ENCODE measurements at regions not wholly inside any gene's neighbourhood (a gene's known extent, or its start where the extent isn't known, plus 50 kb on each side); places are given as distances from the start of the nearest gene placed in this dataset.

- Mint-ChIP-seq H3K27me3 (no peaks in the 10 kb centered on the region), H3K27ac (no peak overlapping the region), H3K9me3 (peaks cover 0 to 4% (median 0%) of the 10 kb centered on the region in 8 donors), H3K4me3 (no peak overlapping the region), H3K36me3 (no peaks in the 10 kb centered on the region), H3K4me1 (peaks cover 0 to 8% (median 4%) of the 10 kb centered on the region in 4 donors)
- ChIA-PET POLR2A (ENCODE audit: partially characterized antibody) (no interaction called here), CTCF (ENCODE audit: partially characterized antibody) (interaction anchor here (0.8 kb wide), 1 partner anchor 10 kb away, joined by 3 read pairs; no protein-coding TSS in a partner anchor)
- Histone ChIP-seq H3K4me1 (ENCODE audit: insufficient read depth, low read length) (no peaks in the 10 kb centered on the region), H3K36me3 (ENCODE audit: insufficient read depth, low read length) (no peaks in the 10 kb centered on the region), H3K9me3 (ENCODE audit: control insufficient read depth in 1 of 2, low read length in 2 of 2) (no peaks in the 10 kb centered on the region), H3K27ac (ENCODE audit: low read depth, low read length) (no peak overlapping the region), H3K27me3 (ENCODE audit: insufficient read depth, low read length) (no peaks in the 10 kb centered on the region), H3K4me3 (ENCODE audit: low read length in 2 of 2) (no peak overlapping the region)
- intact Hi-C loops (cut with micrococcal nuclease) = no loop called here
- no peak for DNase-seq
Observed at GRCh38 chr2:85959185-85959584, 70.4 kb upstream of the ST3GAL5 start.

GRCh38 chr2:85958731-85959130 is 69.9 kb upstream of the ST3GAL5 start:
- ChIA-PET CTCF (ENCODE audit: partially characterized antibody) (no interaction called here), POLR2A (ENCODE audit: partially characterized antibody) (no interaction called here)
- Histone ChIP-seq H3K9me3 (ENCODE audit: control insufficient read depth in 1 of 2, low read length in 2 of 2) (no peaks in the 10 kb centered on the region), H3K4me1 (ENCODE audit: insufficient read depth, low read length) (no peaks in the 10 kb centered on the region), H3K4me3 (ENCODE audit: low read length in 2 of 2) (no peak overlapping the region), H3K27ac (ENCODE audit: low read depth, low read length) (no peak overlapping the region), H3K27me3 (ENCODE audit: insufficient read depth, low read length) (no peaks in the 10 kb centered on the region), H3K36me3 (ENCODE audit: insufficient read depth, low read length) (no peaks in the 10 kb centered on the region)
- H3K9me3 Mint-ChIP-seq = peaks cover 0 to 4% (median 0%) of the 10 kb centered on the region in 8 donors
- intact Hi-C loops (cut with micrococcal nuclease) = no loop called here
- H3K36me3 Mint-ChIP-seq = no peaks in the 10 kb centered on the region
- DNase-seq = no peak
- no peaks in the 10 kb centered on the region for H3K27me3 Mint-ChIP-seq
- no peak overlapping the region for H3K4me3 Mint-ChIP-seq
- H3K4me1 Mint-ChIP-seq = peaks cover 0 to 3% (median 2%) of the 10 kb centered on the region in 4 donors
- H3K27ac Mint-ChIP-seq = no peak overlapping the region

- Mint-ChIP-seq H3K27me3 (no peaks in the 10 kb centered on the region), H3K4me3 (no peak overlapping the region), H3K27ac (peak overlapping the region in 1 of 7 donors; percentile 23), H3K4me1 (peaks cover 0 to 4% (median 0%) of the 10 kb centered on the region in 4 donors), H3K9me3 (peaks cover 0 to 3% (median 0%) of the 10 kb centered on the region in 8 donors), H3K36me3 (no peaks in the 10 kb centered on the region)
- Histone ChIP-seq H3K4me1 (ENCODE audit: insufficient read depth, low read length) (no peaks in the 10 kb centered on the region), H3K27ac (ENCODE audit: low read depth, low read length) (no peak overlapping the region), H3K9me3 (ENCODE audit: control insufficient read depth in 1 of 2, low read length in 2 of 2) (no peaks in the 10 kb centered on the region), H3K36me3 (ENCODE audit: insufficient read depth, low read length) (no peaks in the 10 kb centered on the region), H3K27me3 (ENCODE audit: insufficient read depth, low read length) (no peaks in the 10 kb centered on the region), H3K4me3 (ENCODE audit: low read length in 2 of 2) (no peak overlapping the region)
- ChIA-PET CTCF (ENCODE audit: partially characterized antibody) (no interaction called here), POLR2A (ENCODE audit: partially characterized antibody) (no interaction called here)
- no peak for DNase-seq
- intact Hi-C loops (cut with micrococcal nuclease) = no loop called here
Observed at GRCh38 chr2:85957256-85957655, 68.5 kb upstream of the ST3GAL5 start.

- H3K27me3 ChIP-seq (ENCODE audit: insufficient read depth, low read length) = no peaks in the 10 kb centered on the region
- POLR2A ChIA-PET (ENCODE audit: partially characterized antibody) = no interaction called here
Observed at GRCh38 chr2:85956646-85957039, 67.9 kb upstream of the ST3GAL5 start.

GRCh38 chr2:85954590-85955458 is 66.0 kb upstream of the ST3GAL5 start:
- intact Hi-C loops (cut with micrococcal nuclease) = no loop called here
- Histone ChIP-seq H3K4me1 (ENCODE audit: insufficient read depth, low read length) (no peaks in the 10 kb centered on the region), H3K36me3 (ENCODE audit: insufficient read depth, low read length) (no peaks in the 10 kb centered on the region), H3K27me3 (ENCODE audit: insufficient read depth, low read length) (no peaks in the 10 kb centered on the region), H3K9me3 (ENCODE audit: control insufficient read depth in 1 of 2, low read length in 2 of 2) (no peaks in the 10 kb centered on the region), H3K27ac (ENCODE audit: low read depth, low read length) (no peak overlapping the region), H3K4me3 (ENCODE audit: low read length in 2 of 2) (no peak overlapping the region)
- no peaks in the 10 kb centered on the region for H3K36me3 Mint-ChIP-seq
- no peak for DNase-seq
- CTCF ChIA-PET (ENCODE audit: partially characterized antibody) = no interaction called here
- peak overlapping the region in 2 of 7 donors; percentile 70 to 72 for H3K27ac Mint-ChIP-seq
- POLR2A ChIA-PET (ENCODE audit: partially characterized antibody) = no interaction called here
- no peak overlapping the region for H3K4me3 Mint-ChIP-seq
- H3K9me3 Mint-ChIP-seq = no peaks in the 10 kb centered on the region
- H3K27me3 Mint-ChIP-seq = no peaks in the 10 kb centered on the region
- H3K4me1 Mint-ChIP-seq = peaks cover 0 to 4% (median 0%) of the 10 kb centered on the region in 4 donors

More at GRCh38 chr2:85956646-85957039, 67.9 kb upstream of the ST3GAL5 start:
- H3K4me3 Mint-ChIP-seq = no peak overlapping the region
- H3K9me3 Mint-ChIP-seq = no peaks in the 10 kb centered on the region
- no peaks in the 10 kb centered on the region for H3K36me3 Mint-ChIP-seq
- CTCF ChIA-PET (ENCODE audit: partially characterized antibody) = no interaction called here
- H3K27ac Mint-ChIP-seq = no peak overlapping the region
- no peaks in the 10 kb centered on the region for H3K9me3 ChIP-seq (ENCODE audit: control insufficient read depth in 1 of 2, low read length in 2 of 2)
- intact Hi-C loops (cut with micrococcal nuclease) = no loop called here
- H3K27me3 Mint-ChIP-seq = no peaks in the 10 kb centered on the region
- no peak overlapping the region for H3K4me3 ChIP-seq (ENCODE audit: low read length in 2 of 2)
- peaks cover 0 to 4% (median 0%) of the 10 kb centered on the region in 4 donors for H3K4me1 Mint-ChIP-seq
- no peak for DNase-seq
- no peaks in the 10 kb centered on the region for H3K36me3 ChIP-seq (ENCODE audit: insufficient read depth, low read length)
- no peak overlapping the region for H3K27ac ChIP-seq (ENCODE audit: low read depth, low read length)
- H3K4me1 ChIP-seq (ENCODE audit: insufficient read depth, low read length) = no peaks in the 10 kb centered on the region

- CTCF ChIA-PET (ENCODE audit: partially characterized antibody) = no interaction called here
Observed at GRCh38 chr2:85954192-85954589, 65.4 kb upstream of the ST3GAL5 start.

GRCh38 chr2:85953476-85953875 is 64.7 kb upstream of the ST3GAL5 start:
- no peak overlapping the region for H3K4me3 ChIP-seq (ENCODE audit: low read length in 2 of 2)
- no peaks in the 10 kb centered on the region for H3K9me3 ChIP-seq (ENCODE audit: control insufficient read depth in 1 of 2, low read length in 2 of 2)
- H3K27me3 Mint-ChIP-seq = no peaks in the 10 kb centered on the region
- no peak overlapping the region for H3K27ac Mint-ChIP-seq
- intact Hi-C loops (cut with micrococcal nuclease) = no loop called here
- ChIA-PET POLR2A (ENCODE audit: partially characterized antibody) (no interaction called here), CTCF (ENCODE audit: partially characterized antibody) (interaction anchor here (1.2 kb wide), 1 partner anchor 126 kb away, joined by 4 read pairs; no protein-coding TSS in a partner anchor)
- H3K4me1 Mint-ChIP-seq = peaks cover 0 to 4% (median 0%) of the 10 kb centered on the region in 4 donors
- no peaks in the 10 kb centered on the region for H3K36me3 ChIP-seq (ENCODE audit: insufficient read depth, low read length)
- DNase-seq = no peak
- no peaks in the 10 kb centered on the region for H3K27me3 ChIP-seq (ENCODE audit: insufficient read depth, low read length)
- H3K27ac ChIP-seq (ENCODE audit: low read depth, low read length) = no peak overlapping the region
- peaks cover 0 to 2% (median 0%) of the 10 kb centered on the region in 8 donors for H3K9me3 Mint-ChIP-seq
- peaks cover 0 to 2% of the 10 kb centered on the region in 2 donors for H3K36me3 Mint-ChIP-seq
- H3K4me1 ChIP-seq (ENCODE audit: insufficient read depth, low read length) = no peaks in the 10 kb centered on the region
- H3K4me3 Mint-ChIP-seq = no peak overlapping the region

More at GRCh38 chr2:85954192-85954589, 65.4 kb upstream of the ST3GAL5 start:
- Mint-ChIP-seq H3K4me1 (peaks cover 0 to 4% (median 0%) of the 10 kb centered on the region in 4 donors), H3K27me3 (no peaks in the 10 kb centered on the region), H3K9me3 (no peaks in the 10 kb centered on the region), H3K27ac (peak overlapping the region in 1 of 7 donors; percentile 12), H3K4me3 (no peak overlapping the region), H3K36me3 (no peaks in the 10 kb centered on the region)
- Histone ChIP-seq H3K27ac (ENCODE audit: low read depth, low read length) (no peak overlapping the region), H3K27me3 (ENCODE audit: insufficient read depth, low read length) (no peaks in the 10 kb centered on the region), H3K36me3 (ENCODE audit: insufficient read depth, low read length) (no peaks in the 10 kb centered on the region), H3K9me3 (ENCODE audit: control insufficient read depth in 1 of 2, low read length in 2 of 2) (no peaks in the 10 kb centered on the region), H3K4me3 (ENCODE audit: low read length in 2 of 2) (no peak overlapping the region), H3K4me1 (ENCODE audit: insufficient read depth, low read length) (no peaks in the 10 kb centered on the region)
- no peak for DNase-seq
- intact Hi-C loops (cut with micrococcal nuclease) = no loop called here
- POLR2A ChIA-PET (ENCODE audit: partially characterized antibody) = no interaction called here

Measured in CD4-positive, alpha-beta memory T cell (primary cell).